ENCODE measurements at regions not wholly inside any gene's neighbourhood (a gene's known extent, or its start where the extent isn't known, plus 50 kb on each side); places are given as distances from the start of the nearest gene placed in this dataset.

GRCh38 chr2:228707846-228708245 lies 526.4 kb upstream of the SPHKAP start:
- DNase-seq (ENCODE audit: low spot score), result no peak
- Histone ChIP-seq H3K27me3 (no peaks in the 10 kb centered on the region), H3K27ac (no peak overlapping the region), H3K9me3 (ENCODE audit: low read depth) (no peaks in the 10 kb centered on the region), H2AFZ (no peak overlapping the region), H3K4me2 (no peak overlapping the region), H3K79me2 (no peaks in the 10 kb centered on the region), H3K4me3 (no peak overlapping the region), H3K4me1 (ENCODE audit: insufficient read depth) (no peaks in the 10 kb centered on the region), H3K9me2 (replicated peaks; ENCODE audit: insufficient read depth) (no peaks in the 10 kb centered on the region), H4K20me1 (ENCODE audit: insufficient read depth, poor library complexity, severe bottlenecking) (no peaks in the 10 kb centered on the region), H3K36me3 (replicated peaks; ENCODE audit: insufficient read depth, low read depth) (no peaks in the 10 kb centered on the region)
- 96% methylated on average over 3 of the region's 3 CpGs for WGBS (ENCODE audit: low lambda C conversion rate, missing lambda C conversion rate)
- TF ChIP-seq EZH2 (IDR thresholded peaks at IDR 0.05; ENCODE audit: borderline replicate concordance) (no peak), CTCF (IDR thresholded peaks at IDR 0.05; ENCODE audit: poor library complexity) (no peak), EZH2phosphoT487 (IDR thresholded peaks at IDR 0.05; ENCODE audit: low read depth, severe bottlenecking, unreplicated experiment) (no peak)

GRCh38 chr2:228705318-228705717 lies 523.8 kb upstream of the SPHKAP start:
- Histone ChIP-seq H3K27ac (no peak overlapping the region), H3K9me2 (replicated peaks; ENCODE audit: insufficient read depth) (no peaks in the 10 kb centered on the region), H3K79me2 (no peaks in the 10 kb centered on the region), H2AFZ (no peak overlapping the region), H3K9me3 (ENCODE audit: low read depth) (no peaks in the 10 kb centered on the region), H3K4me3 (no peak overlapping the region), H3K36me3 (replicated peaks; ENCODE audit: insufficient read depth, low read depth) (no peaks in the 10 kb centered on the region), H3K27me3 (no peaks in the 10 kb centered on the region), H4K20me1 (ENCODE audit: insufficient read depth, poor library complexity, severe bottlenecking) (no peaks in the 10 kb centered on the region), H3K4me2 (no peak overlapping the region), H3K4me1 (ENCODE audit: insufficient read depth) (no peaks in the 10 kb centered on the region)
- TF ChIP-seq EZH2phosphoT487 (IDR thresholded peaks at IDR 0.05; ENCODE audit: low read depth, severe bottlenecking, unreplicated experiment), result no peak
- TF ChIP-seq CTCF (IDR thresholded peaks at IDR 0.05; ENCODE audit: poor library complexity), result no peak
- no peak for TF ChIP-seq EZH2 (IDR thresholded peaks at IDR 0.05; ENCODE audit: borderline replicate concordance)
- 49% methylated on average over 4 of the region's 4 CpGs for WGBS (ENCODE audit: low lambda C conversion rate, missing lambda C conversion rate)
- no peak for DNase-seq (ENCODE audit: low spot score)

DNA sequence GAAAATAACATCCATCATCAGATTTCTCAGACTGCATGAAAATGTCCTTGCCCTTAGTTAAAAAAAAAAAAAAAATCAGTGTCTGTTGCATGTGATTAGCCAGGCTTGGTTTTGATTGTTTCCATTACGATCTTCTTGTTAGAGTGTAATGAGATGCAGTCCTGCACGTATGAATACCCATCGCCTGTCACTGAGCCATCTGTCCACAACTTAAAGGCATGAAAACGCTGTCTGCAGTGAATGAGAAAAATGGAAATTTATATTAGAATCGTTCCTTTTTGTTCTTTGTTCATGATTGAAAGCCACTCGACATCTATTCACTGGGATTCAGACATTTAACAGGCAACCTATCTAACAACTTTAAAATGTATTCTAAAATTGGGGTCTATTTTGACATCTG lies 521.7 kb upstream of the SPHKAP start:
- Histone ChIP-seq H4K20me1 (ENCODE audit: insufficient read depth, poor library complexity, severe bottlenecking) (no peaks in the 10 kb centered on the region), H3K4me2 (no peak overlapping the region), H3K79me2 (no peaks in the 10 kb centered on the region), H3K27me3 (no peaks in the 10 kb centered on the region), H3K9me2 (replicated peaks; ENCODE audit: insufficient read depth) (no peaks in the 10 kb centered on the region), H3K9me3 (ENCODE audit: low read depth) (no peaks in the 10 kb centered on the region), H3K27ac (no peak overlapping the region), H3K4me1 (ENCODE audit: insufficient read depth) (no peaks in the 10 kb centered on the region), H3K4me3 (no peak overlapping the region), H2AFZ (no peak overlapping the region), H3K36me3 (replicated peaks; ENCODE audit: insufficient read depth, low read depth) (no peaks in the 10 kb centered on the region)
- no peak for TF ChIP-seq EZH2phosphoT487 (IDR thresholded peaks at IDR 0.05; ENCODE audit: low read depth, severe bottlenecking, unreplicated experiment)
- no peak for TF ChIP-seq CTCF (IDR thresholded peaks at IDR 0.05; ENCODE audit: poor library complexity)
- TF ChIP-seq EZH2 (IDR thresholded peaks at IDR 0.05; ENCODE audit: borderline replicate concordance), result no peak
- WGBS (ENCODE audit: low lambda C conversion rate, missing lambda C conversion rate), result 73% methylated on average over 6 of the region's 6 CpGs
- DNase-seq (ENCODE audit: low spot score), result no peak

GRCh38 chr2:228701506-228701905 lies 520.0 kb upstream of the SPHKAP start:
- no peaks in the 10 kb centered on the region for H3K4me1 ChIP-seq (ENCODE audit: insufficient read depth)
- no peak for DNase-seq (ENCODE audit: low spot score)
- no peaks in the 10 kb centered on the region for H3K27me3 ChIP-seq
- H4K20me1 ChIP-seq (ENCODE audit: insufficient read depth, poor library complexity, severe bottlenecking), result no peaks in the 10 kb centered on the region
- H2AFZ ChIP-seq, result no peak overlapping the region
- H3K4me2 ChIP-seq, result no peak overlapping the region
- H3K79me2 ChIP-seq, result no peaks in the 10 kb centered on the region
- H3K9me2 ChIP-seq (replicated peaks; ENCODE audit: insufficient read depth), result no peaks in the 10 kb centered on the region
- no peak overlapping the region for H3K27ac ChIP-seq
- TF ChIP-seq EZH2phosphoT487 (IDR thresholded peaks at IDR 0.05; ENCODE audit: low read depth, severe bottlenecking, unreplicated experiment), result no peak
- TF ChIP-seq EZH2 (IDR thresholded peaks at IDR 0.05; ENCODE audit: borderline replicate concordance), result no peak
- no peak for TF ChIP-seq CTCF (IDR thresholded peaks at IDR 0.05; ENCODE audit: poor library complexity)
- no peak overlapping the region for H3K4me3 ChIP-seq
- H3K36me3 ChIP-seq (replicated peaks; ENCODE audit: insufficient read depth, low read depth), result no peaks in the 10 kb centered on the region
- H3K9me3 ChIP-seq (ENCODE audit: low read depth), result no peaks in the 10 kb centered on the region
